ENCODE measurements at regions not wholly inside any gene's neighbourhood (a gene's known extent, or its start where the extent isn't known, plus 50 kb on each side); places are given as distances from the start of the nearest gene placed in this dataset.

DNA sequence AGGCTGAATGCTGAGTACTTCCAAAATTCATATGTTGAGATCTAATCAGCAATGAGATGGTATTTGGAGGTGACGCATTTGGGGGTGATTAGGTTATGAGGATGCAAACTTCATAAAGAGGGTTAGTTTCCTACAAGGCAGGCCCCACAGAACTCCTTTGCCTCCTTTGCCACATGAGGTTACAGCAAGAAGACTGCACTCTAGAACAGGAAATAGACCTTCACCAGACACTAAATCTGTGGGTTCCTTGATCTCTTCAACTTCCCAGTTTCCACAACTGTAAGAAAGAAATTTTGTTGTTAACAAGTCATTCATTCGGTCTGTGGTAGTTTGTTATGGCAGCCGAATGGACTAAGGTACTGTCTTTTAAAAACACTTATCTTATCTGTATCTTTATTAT, 681.9 kb upstream of the HS3ST1 start:
- TF ChIP-seq CREB1 (CRISPR knock-in tag; IDR thresholded peaks at IDR 0.05) (no peak), CTCF (IDR thresholded peaks at IDR 0.05) (no peak), TEAD4 (CRISPR knock-in tag; IDR thresholded peaks at IDR 0.05) (no peak), ZNF232 (CRISPR knock-in tag; IDR thresholded peaks at IDR 0.05) (no peak), USF1 (CRISPR knock-in tag; IDR thresholded peaks at IDR 0.05) (no peak), USF2 (CRISPR knock-in tag; IDR thresholded peaks at IDR 0.05) (no peak), ESRRA (CRISPR knock-in tag; IDR thresholded peaks at IDR 0.05; ENCODE audit: borderline replicate concordance) (no peak), FOXJ3 (CRISPR knock-in tag; IDR thresholded peaks at IDR 0.05; ENCODE audit: borderline replicate concordance) (no peak), KAT7 (CRISPR knock-in tag; IDR thresholded peaks at IDR 0.05; ENCODE audit: borderline replicate concordance) (no peak), ZNF512 (CRISPR knock-in tag; IDR thresholded peaks at IDR 0.05; ENCODE audit: borderline replicate concordance) (no peak), EMX1 (CRISPR knock-in tag; IDR thresholded peaks at IDR 0.05) (no peak)
- TF ChIP-seq, protein P1, sequence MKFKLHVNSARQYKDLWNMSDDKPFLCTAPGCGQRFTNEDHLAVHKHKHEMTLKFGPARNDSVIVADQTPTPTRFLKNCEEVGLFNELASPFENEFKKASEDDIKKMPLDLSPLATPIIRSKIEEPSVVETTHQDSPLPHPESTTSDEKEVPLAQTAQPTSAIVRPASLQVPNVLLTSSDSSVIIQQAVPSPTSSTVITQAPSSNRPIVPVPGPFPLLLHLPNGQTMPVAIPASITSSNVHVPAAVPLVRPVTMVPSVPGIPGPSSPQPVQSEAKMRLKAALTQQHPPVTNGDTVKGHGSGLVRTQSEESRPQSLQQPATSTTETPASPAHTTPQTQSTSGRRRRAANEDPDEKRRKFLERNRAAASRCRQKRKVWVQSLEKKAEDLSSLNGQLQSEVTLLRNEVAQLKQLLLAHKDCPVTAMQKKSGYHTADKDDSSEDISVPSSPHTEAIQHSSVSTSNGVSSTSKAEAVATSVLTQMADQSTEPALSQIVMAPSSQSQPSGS (CRISPR knock-in tag; IDR thresholded peaks at IDR 0.05; ENCODE audit: borderline replicate concordance, low read depth) = no peak
- TF ChIP-seq, protein P2, sequence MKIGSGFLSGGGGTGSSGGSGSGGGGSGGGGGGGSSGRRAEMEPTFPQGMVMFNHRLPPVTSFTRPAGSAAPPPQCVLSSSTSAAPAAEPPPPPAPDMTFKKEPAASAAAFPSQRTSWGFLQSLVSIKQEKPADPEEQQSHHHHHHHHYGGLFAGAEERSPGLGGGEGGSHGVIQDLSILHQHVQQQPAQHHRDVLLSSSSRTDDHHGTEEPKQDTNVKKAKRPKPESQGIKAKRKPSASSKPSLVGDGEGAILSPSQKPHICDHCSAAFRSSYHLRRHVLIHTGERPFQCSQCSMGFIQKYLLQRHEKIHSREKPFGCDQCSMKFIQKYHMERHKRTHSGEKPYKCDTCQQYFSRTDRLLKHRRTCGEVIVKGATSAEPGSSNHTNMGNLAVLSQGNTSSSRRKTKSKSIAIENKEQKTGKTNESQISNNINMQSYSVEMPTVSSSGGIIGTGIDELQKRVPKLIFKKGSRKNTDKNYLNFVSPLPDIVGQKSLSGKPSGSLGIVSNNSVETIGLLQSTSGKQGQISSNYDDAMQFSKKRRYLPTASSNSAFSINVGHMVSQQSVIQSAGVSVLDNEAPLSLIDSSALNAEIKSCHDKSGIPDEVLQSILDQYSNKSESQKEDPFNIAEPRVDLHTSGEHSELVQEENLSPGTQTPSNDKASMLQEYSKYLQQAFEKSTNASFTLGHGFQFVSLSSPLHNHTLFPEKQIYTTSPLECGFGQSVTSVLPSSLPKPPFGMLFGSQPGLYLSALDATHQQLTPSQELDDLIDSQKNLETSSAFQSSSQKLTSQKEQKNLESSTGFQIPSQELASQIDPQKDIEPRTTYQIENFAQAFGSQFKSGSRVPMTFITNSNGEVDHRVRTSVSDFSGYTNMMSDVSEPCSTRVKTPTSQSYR (CRISPR knock-in tag; IDR thresholded peaks at IDR 0.05) = no peak
